Tibial nerve (tissue), 4 donors: ENCODE measurements at regions not wholly inside any gene's neighbourhood (a gene's known extent, or its start where the extent isn't known, plus 50 kb on each side); places are given as distances from the start of the nearest gene placed in this dataset.
"Not testable (repeated sequence)": the region's sequence is repeated elsewhere in the genome, so short reads cannot be mapped to it uniquely, and the experiment has no call there.

Experiments
- DNase-seq, 2 donors: peaks; one replicate each; pipeline ENCODE4 v3.0.0-alpha.2; 2019; ENCODE audit warnings: low spot score in 2 of 2
- H3K27ac ChIP-seq, 4 donors: fragments of 200-600 bp; sonication (generic) in 3 of 4; one replicate each; pipeline ENCODE4 v1.5.1; 2017 to 2019; ENCODE audit warnings: mild to moderate bottlenecking in 1 of 4
- H3K27me3 ChIP-seq, 2 donors: fragments of 200-600 bp; sonication (generic) in 1 of 2; one replicate each; pipeline versions ENCODE4 v1.5.1 to v1.6.0; 2017 to 2019
- H3K36me3 ChIP-seq, 3 donors: fragments of 200-600 bp; sonication (generic); one replicate each; pipeline ENCODE4 v1.5.1; 2018 to 2019
- H3K4me1 ChIP-seq, 4 donors: fragments of 200-600 bp; sonication (generic) in 3 of 4; one replicate each; pipeline ENCODE4 v1.5.1; 2017 to 2019
- H3K4me3 ChIP-seq, 4 donors: fragments of 200-600 bp; sonication (generic) in 3 of 4; one replicate each; pipeline ENCODE4 v1.5.1; 2017 to 2019; ENCODE audit warnings: mild to moderate bottlenecking in 1 of 4, moderate library complexity in 1 of 4
- H3K9me3 ChIP-seq, 4 donors: fragments of 200-600 bp; sonication (generic) in 3 of 4; one replicate each; pipeline ENCODE4 v1.5.1; 2017 to 2019
- CTCF ChIP-seq, 5 experiments: fragments of 200-600 bp in 3 of 5; fragments of 450-650 bp in 2 of 5; sonication (generic) in 3 of 5; IDR thresholded peaks; one replicate each; pipeline ENCODE4 v1.5.1; 2016 to 2019; ENCODE audit warnings: antibody characterized with exemption in 5 of 5, mild to moderate bottlenecking in 3 of 5, moderate library complexity in 2 of 5
- EP300 ChIP-seq, 2 donors: sonication (generic); formaldehyde crosslinking; IDR thresholded peaks; one replicate each; pipeline ENCODE4 v1.6.1; 2017; ENCODE audit warnings: antibody characterized with exemption in 2 of 2, mild to moderate bottlenecking in 1 of 2
- POLR2A ChIP-seq, 2 donors: fragments of 450-650 bp; IDR thresholded peaks; one replicate each; pipeline ENCODE4 v1.6.1; 2017; ENCODE audit warnings: antibody characterized with exemption in 2 of 2, mild to moderate bottlenecking in 2 of 2, moderate library complexity in 2 of 2
- WGBS, 2 donors: methylation state at CpG; one replicate each; pipeline ENCODE4 v1.1.5; 2018; 5-methylcytosine and 5-hydroxymethylcytosine counted together

- Histone ChIP-seq H3K27me3 (no peaks in the 10 kb centered on the region), H3K36me3 (no peaks in the 10 kb centered on the region), H3K4me1 (no peaks in the 10 kb centered on the region), H3K27ac (no peak overlapping the region), H3K9me3 (peaks cover 0 to 67% (median 2%) of the 10 kb centered on the region in 4 donors), H3K4me3 (no peak overlapping the region)
- DNase-seq = no peak
- TF ChIP-seq CTCF (IDR thresholded peaks at IDR 0.05) = no peak
- TF ChIP-seq POLR2A (IDR thresholded peaks at IDR 0.05) = no peak
- no peak for TF ChIP-seq EP300 (IDR thresholded peaks at IDR 0.05)
- WGBS, 2 donors = 67% methylated on average over 1 of the region's 1 CpG
These were observed 335.2 kb upstream of the TARS1 start for GRCh38 chr5:33105521-33105941.

GRCh38 chr5:33110496-33110895 lies 330.3 kb upstream of the TARS1 start:
- not testable (repeated sequence) for DNase-seq, H3K27ac ChIP-seq, H3K4me3 ChIP-seq, H3K36me3 ChIP-seq, H3K27me3 ChIP-seq, H3K4me1 ChIP-seq
- H3K9me3 ChIP-seq = peaks cover 0 to 24% (median 2%) of the 10 kb centered on the region in 4 donors
- WGBS, 2 donors = 81 to 91% methylated on average over 2 of the region's 2 CpGs

GRCh38 chr5:33114361-33114760 lies 326.4 kb upstream of the TARS1 start:
- Histone ChIP-seq H3K9me3 (peaks cover 0 to 4% (median 0%) of the 10 kb centered on the region in 4 donors), H3K4me1 (no peaks in the 10 kb centered on the region), H3K27ac (no peak overlapping the region), H3K36me3 (no peaks in the 10 kb centered on the region), H3K4me3 (no peak overlapping the region), H3K27me3 (no peaks in the 10 kb centered on the region)
- no peak for DNase-seq
- no peak for TF ChIP-seq POLR2A (IDR thresholded peaks at IDR 0.05)
- no peak for TF ChIP-seq EP300 (IDR thresholded peaks at IDR 0.05)
- no peak for TF ChIP-seq CTCF (IDR thresholded peaks at IDR 0.05)
- WGBS, 2 donors = 95 to 97% methylated on average over 3 of the region's 3 CpGs

- Histone ChIP-seq H3K27me3 (no peaks in the 10 kb centered on the region), H3K9me3 (peaks cover 0 to 4% (median 0%) of the 10 kb centered on the region in 4 donors), H3K4me3 (no peak overlapping the region), H3K36me3 (no peaks in the 10 kb centered on the region), H3K27ac (no peak overlapping the region), H3K4me1 (no peaks in the 10 kb centered on the region)
- WGBS, 2 donors = 84 to 87% methylated on average over 4 of the region's 4 CpGs
- no peak for DNase-seq
- TF ChIP-seq EP300 (IDR thresholded peaks at IDR 0.05) = no peak
- TF ChIP-seq CTCF (IDR thresholded peaks at IDR 0.05) = no peak
- no peak for TF ChIP-seq POLR2A (IDR thresholded peaks at IDR 0.05)
These were observed 325.3 kb upstream of the TARS1 start for GRCh38 chr5:33115467-33115866.

GRCh38 chr5:33118761-33119415 lies 321.9 kb upstream of the TARS1 start:
- Histone ChIP-seq H3K4me3 (no peak overlapping the region), H3K36me3 (no peaks in the 10 kb centered on the region), H3K27me3 (no peaks in the 10 kb centered on the region), H3K27ac (no peak overlapping the region), H3K4me1 (no peaks in the 10 kb centered on the region), H3K9me3 (no peaks in the 10 kb centered on the region)
- DNase-seq = no peak
- 71 to 74% methylated on average over 1 of the region's 1 CpG for WGBS, 2 donors
- no peak for TF ChIP-seq POLR2A (IDR thresholded peaks at IDR 0.05)
- TF ChIP-seq EP300 (IDR thresholded peaks at IDR 0.05) = no peak
- TF ChIP-seq CTCF (IDR thresholded peaks at IDR 0.05) = no peak

GRCh38 chr5:33120671-33121070 lies 320.1 kb upstream of the TARS1 start:
- Histone ChIP-seq H3K36me3 (no peaks in the 10 kb centered on the region), H3K27ac (no peak overlapping the region), H3K9me3 (no peaks in the 10 kb centered on the region), H3K4me1 (no peaks in the 10 kb centered on the region), H3K4me3 (no peak overlapping the region), H3K27me3 (no peaks in the 10 kb centered on the region)
- WGBS, 2 donors = 51 to 55% methylated on average over 3 of the region's 3 CpGs
- TF ChIP-seq POLR2A (IDR thresholded peaks at IDR 0.05) (no peak), EP300 (IDR thresholded peaks at IDR 0.05) (no peak), CTCF (IDR thresholded peaks at IDR 0.05) (no peak)
- DNase-seq = no peak
